Thoracic aorta (tissue), 2 donors: ENCODE measurements at regions not wholly inside any gene's neighbourhood (a gene's known extent, or its start where the extent isn't known, plus 50 kb on each side); places are given as distances from the start of the nearest gene placed in this dataset.

Experiments
- ATAC-seq: fragments of 150-250 bp; one replicate; pipeline ENCODE4 v1.8.0; 2017; ENCODE audit warnings: low read depth; ENCODE audit not compliant: insufficient number of reproducible peaks, low FRiP score
- DNase-seq: peaks from one replicate; pipeline ENCODE4 v3.0.0-alpha.2; 2020; ENCODE audit warnings: low spot score
- H3K27ac ChIP-seq, 2 donors: fragments of 200-600 bp; sonication (generic); 1 replicate in 1 of 2; 2 replicates in 1 of 2; pipeline ENCODE4 v1.5.1; 2016; ENCODE audit warnings: mild to moderate bottlenecking in 2 of 2, moderate library complexity in 2 of 2
- H3K27me3 ChIP-seq: fragments of 200-600 bp; sonication (generic); replicated peaks from 2 replicates; pipeline ENCODE4 v1.6.0; 2016; ENCODE audit warnings: mild to moderate bottlenecking; ENCODE audit not compliant: insufficient read depth
- H3K36me3 ChIP-seq: fragments of 200-600 bp; sonication (generic); one replicate; pipeline ENCODE4 v1.5.1; 2016
- H3K4me1 ChIP-seq, 2 donors: fragments of 200-600 bp; sonication (generic); 1 replicate in 1 of 2; 2 replicates in 1 of 2; pipeline versions ENCODE4 v1.5.1 to v1.6.0; 2016; ENCODE audit warnings: low read depth in 2 of 2, mild to moderate bottlenecking in 1 of 2; ENCODE audit not compliant: control insufficient read depth in 1 of 2
- H3K4me3 ChIP-seq: fragments of 200-600 bp; sonication (generic); 2 replicates; pipeline ENCODE4 v1.5.1; 2016; ENCODE audit warnings: mild to moderate bottlenecking
- H3K9me3 ChIP-seq: fragments of 200-600 bp; sonication (generic); 2 replicates; pipeline ENCODE4 v1.5.1; 2016
- TF ChIP-seq, protein P1 (sequence below): fragments of 200-600 bp; sonication (generic); IDR thresholded peaks from one replicate; pipeline ENCODE4 v1.5.1; 2019; ENCODE audit warnings: antibody characterized with exemption

DNA sequence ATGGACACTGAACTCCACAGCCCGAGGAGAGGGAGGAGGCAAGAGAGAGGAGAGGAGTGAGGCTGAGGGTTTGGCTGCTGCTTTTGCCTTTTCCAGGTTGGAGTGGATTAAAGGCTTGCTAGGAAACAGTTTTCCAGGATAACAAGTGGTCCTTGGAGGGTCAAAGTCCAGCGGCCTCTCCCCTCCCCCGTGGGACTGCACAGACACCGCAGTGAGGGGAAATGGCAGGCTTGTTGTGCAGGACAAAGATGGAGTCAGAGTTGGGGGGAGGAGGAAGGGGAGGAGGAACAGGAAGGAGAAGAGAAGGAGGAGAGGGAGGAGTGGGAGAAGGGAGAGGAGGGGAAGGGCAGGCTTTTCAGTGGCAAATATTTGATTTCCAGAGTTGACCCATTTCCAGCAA is 245.5 kb downstream of the RBM19 start:
- no peaks in the 10 kb centered on the region for H3K9me3 ChIP-seq
- ATAC-seq = no peak
- H3K4me3 ChIP-seq = no peak overlapping the region
- no peak overlapping the region for H3K27ac ChIP-seq
- no peak for DNase-seq
- TF ChIP-seq, protein P1, sequence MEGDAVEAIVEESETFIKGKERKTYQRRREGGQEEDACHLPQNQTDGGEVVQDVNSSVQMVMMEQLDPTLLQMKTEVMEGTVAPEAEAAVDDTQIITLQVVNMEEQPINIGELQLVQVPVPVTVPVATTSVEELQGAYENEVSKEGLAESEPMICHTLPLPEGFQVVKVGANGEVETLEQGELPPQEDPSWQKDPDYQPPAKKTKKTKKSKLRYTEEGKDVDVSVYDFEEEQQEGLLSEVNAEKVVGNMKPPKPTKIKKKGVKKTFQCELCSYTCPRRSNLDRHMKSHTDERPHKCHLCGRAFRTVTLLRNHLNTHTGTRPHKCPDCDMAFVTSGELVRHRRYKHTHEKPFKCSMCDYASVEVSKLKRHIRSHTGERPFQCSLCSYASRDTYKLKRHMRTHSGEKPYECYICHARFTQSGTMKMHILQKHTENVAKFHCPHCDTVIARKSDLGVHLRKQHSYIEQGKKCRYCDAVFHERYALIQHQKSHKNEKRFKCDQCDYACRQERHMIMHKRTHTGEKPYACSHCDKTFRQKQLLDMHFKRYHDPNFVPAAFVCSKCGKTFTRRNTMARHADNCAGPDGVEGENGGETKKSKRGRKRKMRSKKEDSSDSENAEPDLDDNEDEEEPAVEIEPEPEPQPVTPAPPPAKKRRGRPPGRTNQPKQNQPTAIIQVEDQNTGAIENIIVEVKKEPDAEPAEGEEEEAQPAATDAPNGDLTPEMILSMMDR = no peak
- H3K4me1 ChIP-seq = no peaks in the 10 kb centered on the region
- no peaks in the 10 kb centered on the region for H3K27me3 ChIP-seq
- H3K36me3 ChIP-seq = no peaks in the 10 kb centered on the region

GRCh38 chr12:113719911-113720591 is 246.1 kb downstream of the RBM19 start:
- no peak for ATAC-seq
- no peaks in the 10 kb centered on the region for H3K36me3 ChIP-seq
- H3K27ac ChIP-seq = no peak overlapping the region
- no peaks in the 10 kb centered on the region for H3K9me3 ChIP-seq
- H3K4me3 ChIP-seq = no peak overlapping the region
- no peaks in the 10 kb centered on the region for H3K4me1 ChIP-seq
- H3K27me3 ChIP-seq = no peaks in the 10 kb centered on the region
- no peak for DNase-seq
- TF ChIP-seq, protein P1 = no peak

DNA sequence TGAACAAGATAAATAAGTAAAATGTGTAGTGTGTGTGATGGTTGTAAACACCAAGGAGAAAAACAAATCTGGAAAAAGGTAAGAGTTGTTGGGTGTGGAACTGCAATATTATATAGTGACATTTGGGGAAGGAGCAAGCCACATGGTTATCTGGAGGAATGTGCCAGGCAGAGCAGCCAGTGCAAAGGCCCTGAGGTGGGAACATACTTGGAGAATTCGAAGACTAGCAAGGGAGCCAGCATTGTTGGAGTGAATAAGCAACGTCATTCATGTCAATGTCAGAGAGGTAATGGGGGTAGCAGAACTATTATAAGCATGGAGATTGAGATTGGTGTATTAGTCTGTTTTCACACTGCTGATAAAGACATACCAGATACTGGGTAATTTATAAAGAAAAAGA is 241.5 kb upstream of the LHX5 start:
- ATAC-seq = no peak
- TF ChIP-seq, protein P1 = no peak
- no peak for DNase-seq
- H3K27ac ChIP-seq = no peak overlapping the region
- no peaks in the 10 kb centered on the region for H3K36me3 ChIP-seq
- H3K9me3 ChIP-seq = no peaks in the 10 kb centered on the region
- no peak overlapping the region for H3K4me3 ChIP-seq
- H3K4me1 ChIP-seq = no peaks in the 10 kb centered on the region
- H3K27me3 ChIP-seq = no peaks in the 10 kb centered on the region

DNA sequence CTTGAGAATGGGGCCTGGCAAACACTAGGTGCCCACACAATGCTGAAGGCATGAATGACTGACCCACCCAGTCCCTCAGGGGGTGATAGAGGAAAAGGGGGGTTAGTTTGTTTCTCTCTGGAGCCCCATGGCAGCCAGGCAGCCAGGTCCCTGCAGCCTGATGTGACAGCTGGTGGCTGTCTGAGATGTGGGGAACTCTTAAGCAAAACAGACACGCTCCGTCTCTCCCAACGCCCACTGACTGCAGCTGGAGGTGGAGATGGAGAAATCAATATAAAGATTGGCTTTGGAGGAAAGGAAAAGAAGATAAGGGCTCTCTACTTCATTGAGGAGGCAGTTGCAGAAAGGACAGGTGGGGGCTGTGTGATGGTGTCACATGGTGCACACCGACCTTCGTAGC is 240.8 kb upstream of the LHX5 start:
- Histone ChIP-seq H3K4me1 (no peaks in the 10 kb centered on the region), H3K36me3 (no peaks in the 10 kb centered on the region), H3K4me3 (no peak overlapping the region), H3K9me3 (no peaks in the 10 kb centered on the region), H3K27ac (no peak overlapping the region), H3K27me3 (no peaks in the 10 kb centered on the region)
- DNase-seq (no peak), ATAC-seq (no peak)
- TF ChIP-seq, protein P1 = no peak

DNA sequence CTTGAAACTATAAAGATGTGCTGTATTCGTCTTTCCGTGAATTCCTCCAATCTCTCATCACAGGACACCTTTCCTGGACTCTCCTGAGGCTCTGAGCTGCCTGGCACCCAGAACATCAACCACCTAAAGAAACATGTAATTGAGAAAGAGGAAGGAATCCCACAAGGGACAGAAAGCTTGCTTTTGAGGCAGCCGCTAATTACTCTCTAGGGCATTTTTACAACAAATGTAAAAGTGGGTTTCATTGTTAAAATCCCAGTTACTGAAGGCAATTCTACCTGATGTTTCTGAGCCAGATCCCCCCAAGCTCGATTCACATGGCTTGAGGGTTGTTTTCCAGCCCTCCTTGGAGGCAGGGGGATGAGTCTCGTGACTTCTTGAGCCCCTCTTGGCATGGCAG is 238.5 kb upstream of the LHX5 start:
- Histone ChIP-seq H3K4me1 (no peaks in the 10 kb centered on the region), H3K27ac (no peak overlapping the region), H3K4me3 (no peak overlapping the region), H3K27me3 (no peaks in the 10 kb centered on the region), H3K9me3 (no peaks in the 10 kb centered on the region), H3K36me3 (no peaks in the 10 kb centered on the region)
- TF ChIP-seq, protein P1 = no peak
- no peak for DNase-seq
- no peak for ATAC-seq
